NCI-H1105 treated with DMSO at 0.1 percent for 48 hours (cell line): ENCODE measurements at regions not wholly inside any gene's neighbourhood (a gene's known extent, or its start where the extent isn't known, plus 50 kb on each side); places are given as distances from the start of the nearest gene placed in this dataset.
"Not testable (repeated sequence)": the region's sequence is repeated elsewhere in the genome, so short reads cannot be mapped to it uniquely, and the experiment has no call there.

Experiments
- DNase-seq: peaks from one replicate; lab custom pipeline; 2025; lab: John Stamatoyannopoulos, UW

DNA sequence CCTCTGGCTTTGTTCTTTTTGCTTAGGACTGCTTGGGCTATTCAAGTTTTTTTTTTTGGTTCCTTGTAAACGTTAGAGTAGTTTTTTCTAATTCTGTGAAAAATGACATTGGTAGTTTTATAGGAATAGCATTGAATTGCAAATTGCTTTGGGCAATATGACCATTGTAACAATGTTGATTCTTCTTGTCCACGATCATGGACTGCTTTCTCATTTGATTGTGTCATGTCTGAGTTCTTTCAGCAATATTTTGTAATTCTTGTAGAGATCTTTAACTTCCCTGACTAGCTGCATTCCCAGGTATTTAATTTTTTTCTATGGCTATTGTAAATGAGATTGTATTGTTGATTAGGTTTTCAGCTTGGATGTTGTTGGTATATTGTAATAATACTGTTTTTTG is 286.2 kb upstream of the C1QTNF3 start:
- not testable (repeated sequence) for DNase-seq

DNA sequence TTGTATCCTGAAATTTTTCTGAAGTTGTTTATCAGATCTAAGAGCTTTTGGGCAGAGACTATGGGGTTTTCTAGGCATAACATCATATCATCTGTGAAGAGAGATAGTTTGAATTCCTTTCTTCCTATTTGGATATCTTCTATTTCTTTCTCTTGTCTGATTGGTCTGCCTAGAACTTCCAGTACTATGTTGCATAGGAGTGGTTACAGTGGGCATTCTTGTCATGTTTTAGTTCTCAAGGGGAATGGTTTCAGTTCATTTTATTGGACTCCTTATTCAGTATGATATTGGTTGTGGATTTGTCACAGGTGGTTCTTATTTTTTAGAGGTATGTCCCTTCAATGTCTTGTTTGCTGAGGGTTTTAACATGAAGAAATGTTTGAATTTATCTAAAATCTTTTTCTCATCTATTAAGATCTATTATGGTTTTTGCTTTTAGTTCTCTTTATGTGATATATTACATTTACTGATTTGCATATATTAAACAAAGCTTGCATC is 286.6 kb upstream of the C1QTNF3 start:
- not testable (repeated sequence) for DNase-seq

DNA sequence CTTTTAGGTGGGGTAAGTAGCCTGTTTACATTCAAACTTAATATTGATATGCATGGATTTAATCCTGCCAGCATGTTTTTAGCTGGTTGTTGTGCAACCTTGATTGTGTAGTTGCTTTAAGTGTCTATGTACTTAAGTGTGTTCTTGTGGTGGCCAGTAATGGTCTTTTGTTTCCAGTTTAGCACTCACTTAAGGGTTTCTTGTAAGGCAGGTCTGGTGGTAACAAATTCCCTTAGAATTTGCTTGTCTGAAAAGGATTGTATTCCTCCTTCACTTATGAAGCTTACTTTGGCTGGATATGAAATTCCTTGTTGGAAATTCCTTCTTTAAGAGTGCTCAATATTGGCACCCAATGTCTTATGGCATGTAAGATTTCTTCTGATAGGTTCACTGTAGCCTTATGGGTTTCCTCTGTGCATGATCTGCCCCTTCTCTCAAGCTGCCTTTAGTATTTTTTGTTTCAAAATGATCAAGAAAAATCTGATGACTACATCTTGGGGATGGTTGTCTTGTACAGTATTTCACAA is 289.0 kb upstream of the C1QTNF3 start:
- DNase-seq: not testable (repeated sequence)

DNA sequence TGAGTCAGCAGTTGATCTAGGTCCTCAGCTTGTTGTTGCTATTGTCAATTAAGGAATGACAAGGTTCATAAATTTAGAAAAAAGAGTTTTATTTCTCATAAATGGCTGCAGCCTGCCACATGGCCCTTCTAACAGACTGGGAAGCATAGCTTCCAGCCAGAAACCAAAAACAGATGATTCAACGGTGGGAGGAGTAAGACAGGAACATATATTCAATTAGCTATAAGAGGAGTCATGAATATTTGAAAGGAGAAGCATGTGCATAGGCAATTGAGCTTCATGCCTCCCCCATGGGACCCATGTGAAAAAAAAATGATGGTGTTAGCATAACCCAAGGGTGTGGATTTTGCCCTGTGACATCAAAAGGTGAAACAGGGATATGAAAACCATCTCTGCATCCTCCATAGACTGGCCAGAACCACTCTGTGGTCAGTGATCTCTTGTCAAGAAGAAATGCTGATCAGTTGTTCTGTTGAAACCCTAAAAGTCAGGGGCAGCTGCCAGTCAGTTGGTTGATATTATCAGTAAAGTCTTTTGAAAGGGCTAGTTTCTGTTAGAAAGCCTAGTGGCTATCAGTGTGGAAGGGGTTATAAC is 296.5 kb upstream of the C1QTNF3 start:
- not testable (repeated sequence) for DNase-seq

DNA sequence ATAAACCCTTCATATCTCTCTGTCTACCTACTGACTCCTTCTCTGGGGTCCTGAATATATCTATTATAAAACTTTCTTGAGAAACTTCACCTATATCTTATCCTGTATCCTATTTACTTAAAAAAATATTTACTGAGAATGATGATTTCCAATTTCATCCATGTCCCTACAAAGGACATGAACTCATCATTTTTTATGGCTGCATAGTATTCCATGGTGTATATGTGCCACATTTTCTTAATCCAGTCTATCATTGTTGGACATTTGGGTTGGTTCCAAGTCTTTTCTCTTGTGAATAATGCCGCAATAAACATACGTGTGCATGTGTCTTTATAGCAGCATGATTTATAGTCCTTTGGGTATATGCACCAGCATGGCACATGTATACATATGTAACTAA is 301.7 kb upstream of the RAI14 start:
- DNase-seq: not testable (repeated sequence)

DNA sequence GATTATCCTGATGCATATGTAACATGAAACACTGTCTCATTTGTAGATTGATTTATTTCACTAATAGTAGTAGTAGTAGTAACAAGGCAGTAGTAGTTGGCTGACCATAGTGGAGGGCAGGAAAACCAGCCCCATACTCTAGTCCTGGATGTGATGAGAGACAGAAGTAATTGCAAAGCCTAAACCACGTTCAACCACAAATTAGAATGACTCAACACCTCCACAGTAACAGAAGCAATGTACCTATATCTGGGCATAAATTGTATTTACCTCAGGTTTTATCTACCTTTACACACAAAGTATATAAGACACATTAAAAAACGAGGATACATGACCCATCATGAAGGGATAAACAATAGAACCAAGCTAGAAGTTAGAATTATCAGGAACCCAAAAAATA is 284.7 kb upstream of the RAI14 start:
- not testable (repeated sequence) for DNase-seq

DNA sequence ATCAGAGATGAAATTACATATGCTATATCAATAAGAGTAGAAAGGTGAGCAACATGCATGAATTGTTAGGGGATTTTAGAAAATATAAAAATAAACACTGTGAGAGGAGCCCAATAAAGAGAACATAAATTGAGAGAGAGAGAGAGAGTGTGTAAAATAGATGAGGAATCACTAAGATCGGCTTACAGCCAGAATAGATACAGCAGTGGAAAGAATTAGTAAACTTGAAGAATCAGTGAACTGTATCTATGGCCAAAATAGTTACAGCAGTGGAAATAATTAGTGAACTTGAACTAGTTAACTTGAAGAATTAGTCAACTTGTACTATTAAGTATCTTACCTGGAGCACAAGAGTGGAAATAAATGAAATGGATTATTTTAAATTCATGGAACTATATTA is 284.3 kb upstream of the RAI14 start:
- not testable (repeated sequence) for DNase-seq

DNA sequence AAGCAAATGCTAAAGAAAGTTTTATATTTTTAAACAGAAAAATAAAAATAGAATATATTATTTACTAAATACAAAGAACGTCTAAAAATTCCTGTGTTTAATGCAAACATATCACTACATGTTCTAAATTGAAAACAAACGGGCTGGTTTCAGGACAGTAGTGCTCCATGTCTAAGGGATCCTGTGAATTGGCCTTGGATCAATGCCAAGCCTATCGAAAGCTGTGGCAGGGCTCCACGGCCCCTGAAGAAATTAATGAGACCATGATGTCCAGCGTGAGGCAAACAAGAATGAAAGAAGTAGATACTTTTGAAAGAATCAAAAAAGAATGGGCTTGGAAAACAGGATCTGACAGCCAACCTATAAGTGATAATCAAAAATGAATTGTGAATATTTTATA is 283.4 kb upstream of the RAI14 start:
- peak; percentile 24 for DNase-seq

DNA sequence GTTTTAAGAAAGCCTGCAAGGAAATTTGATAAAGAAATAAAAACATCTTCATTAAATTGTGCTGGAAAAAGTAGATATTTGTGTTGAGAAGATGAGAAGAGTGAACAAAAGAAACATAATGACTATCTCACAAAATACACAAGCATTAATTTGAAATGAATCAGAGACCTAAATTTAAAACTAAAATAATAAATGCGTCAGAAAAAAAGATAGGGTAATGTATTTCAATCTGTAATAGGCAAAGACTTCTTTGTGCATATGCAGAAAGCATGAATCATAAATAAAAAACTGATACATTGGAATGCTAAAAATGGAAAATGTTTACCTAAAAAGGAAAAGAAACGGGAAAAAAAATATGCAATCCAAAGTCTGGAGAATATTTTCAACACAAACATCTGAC is 278.5 kb upstream of the RAI14 start:
- DNase-seq: not testable (repeated sequence)

DNA sequence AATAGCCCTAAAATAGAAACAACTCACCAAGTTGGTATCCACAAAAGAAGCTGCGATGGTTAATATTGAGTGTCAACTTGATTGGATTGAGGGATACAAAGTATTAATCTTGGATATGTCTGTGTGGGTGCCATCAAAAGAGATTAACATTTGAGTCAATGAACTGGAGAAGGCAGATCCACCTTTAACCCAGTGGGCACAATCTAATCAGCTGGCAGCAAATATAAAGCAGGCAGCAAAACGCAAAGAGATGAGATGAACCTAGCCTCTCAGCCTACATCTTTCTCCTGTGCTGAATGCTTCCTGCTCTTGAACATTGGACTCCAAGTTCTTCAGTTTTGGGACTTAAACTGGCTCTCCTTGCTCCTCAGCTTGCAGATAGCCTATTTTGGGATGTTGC is 277.6 kb upstream of the RAI14 start:
- not testable (repeated sequence) for DNase-seq

DNA sequence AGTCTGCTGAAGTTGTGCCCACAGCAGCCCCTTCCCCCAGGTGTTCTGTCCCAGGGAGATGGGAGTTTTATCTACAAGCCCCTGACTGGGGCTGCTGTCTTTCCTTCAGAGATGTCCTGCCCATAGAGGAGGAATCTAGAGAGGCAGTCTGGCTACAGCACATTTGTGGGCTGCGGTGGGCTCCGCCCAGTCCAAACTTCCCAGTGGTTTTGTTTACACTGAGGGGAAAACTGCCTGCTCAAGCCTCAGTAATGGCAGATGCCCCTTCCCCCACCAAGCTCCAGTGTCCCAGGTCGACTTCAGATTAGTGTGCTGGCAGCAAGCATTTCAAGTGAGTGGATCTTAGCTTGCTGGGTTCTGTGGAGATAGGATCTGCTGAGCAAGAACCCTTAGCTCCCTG is 267.4 kb upstream of the RAI14 start:
- DNase-seq: not testable (repeated sequence)

DNA sequence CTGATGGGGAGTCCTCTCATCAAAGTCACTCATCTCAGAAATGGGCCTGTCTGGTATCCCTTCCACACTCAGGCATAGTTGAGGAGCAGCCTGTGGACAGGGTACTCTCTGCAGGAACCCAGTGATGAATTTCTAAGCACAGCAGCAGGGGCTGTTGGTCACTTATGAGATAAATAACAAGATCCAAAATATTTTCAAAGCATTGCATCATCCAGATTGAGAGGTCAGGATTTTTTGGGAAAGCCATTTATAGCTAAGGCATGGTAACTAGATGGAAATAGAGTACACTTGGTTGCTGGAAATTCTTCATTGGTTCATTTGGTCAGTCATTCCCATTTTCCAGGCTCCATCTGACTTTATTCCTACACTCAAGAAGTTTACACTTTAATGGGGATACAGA is 246.8 kb upstream of the RAI14 start:
- DNase-seq: no peak

DNA sequence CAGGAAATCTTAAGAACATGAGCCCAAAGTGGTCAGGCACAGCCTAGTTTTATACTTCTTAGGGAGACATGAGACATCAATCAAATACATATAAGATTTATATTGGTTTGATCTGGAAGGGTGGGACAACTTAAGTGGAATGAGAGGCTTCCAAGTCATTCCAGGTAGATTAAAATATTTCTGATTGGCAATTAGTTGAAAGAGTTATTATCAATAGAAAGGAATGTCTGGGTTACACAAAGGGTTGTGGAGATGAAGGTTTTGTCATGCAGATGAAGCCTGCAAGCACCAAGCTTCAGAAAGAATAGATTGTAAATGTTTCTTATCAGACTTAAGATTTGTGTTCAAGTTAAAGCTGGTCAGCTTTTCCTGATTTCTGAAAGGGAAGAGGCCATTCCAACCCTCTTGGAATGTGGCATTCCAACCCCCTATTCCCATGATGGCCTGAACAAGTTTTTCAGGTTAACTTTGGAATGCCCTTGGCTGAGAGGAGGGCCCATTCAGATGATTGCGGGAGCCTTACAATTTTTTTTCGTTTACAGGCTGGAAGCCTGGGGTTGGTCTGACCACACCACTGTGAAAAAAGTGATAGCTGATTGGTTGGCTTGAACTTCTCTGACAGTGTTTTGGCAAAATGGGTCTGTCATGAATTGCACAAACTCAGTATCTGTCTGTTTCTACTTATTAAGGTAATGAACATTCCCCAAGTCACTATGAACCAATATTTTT is 245.6 kb upstream of the RAI14 start:
- no peak for DNase-seq

DNA sequence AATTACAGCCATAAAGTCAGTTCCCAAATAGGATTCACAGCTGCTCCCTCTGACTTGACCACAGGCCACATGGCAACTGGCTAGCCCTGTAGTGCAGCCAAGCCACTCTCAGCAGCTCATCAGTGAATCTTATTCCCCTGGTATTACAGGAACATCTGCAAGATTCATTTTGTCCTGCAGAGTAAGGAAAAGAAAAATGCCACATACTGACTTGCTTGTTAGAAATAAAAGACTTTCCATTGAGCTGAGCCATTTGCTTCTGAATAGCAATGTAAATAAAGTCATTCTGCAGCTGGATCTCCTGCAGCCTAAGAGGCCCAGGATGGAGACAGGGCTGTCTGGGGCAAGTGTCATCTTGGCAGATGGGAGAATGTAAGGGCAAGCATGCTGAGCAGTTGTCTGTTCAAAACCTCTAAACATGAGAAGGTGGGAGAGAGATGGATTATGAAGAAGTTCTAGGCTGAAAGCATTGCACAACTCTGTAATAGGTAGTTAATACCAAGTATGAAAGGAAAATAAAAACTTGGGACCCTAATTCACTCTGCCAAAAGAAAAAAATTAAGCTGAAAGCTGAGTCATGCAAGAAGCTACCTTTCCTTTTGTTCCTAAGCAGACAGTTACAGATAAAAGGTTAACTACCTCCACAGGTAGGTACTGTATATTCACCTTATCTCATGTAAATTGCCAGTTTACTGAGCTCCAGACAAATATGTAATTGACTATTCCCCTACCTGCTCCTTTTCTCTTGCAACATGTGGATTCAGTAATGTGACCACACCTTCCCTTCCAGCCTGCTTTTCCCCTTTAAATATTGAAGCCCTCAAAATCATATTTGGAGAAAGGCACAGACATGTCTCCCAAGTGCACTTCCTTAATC is 244.4 kb upstream of the RAI14 start:
- DNase-seq: no peak

DNA sequence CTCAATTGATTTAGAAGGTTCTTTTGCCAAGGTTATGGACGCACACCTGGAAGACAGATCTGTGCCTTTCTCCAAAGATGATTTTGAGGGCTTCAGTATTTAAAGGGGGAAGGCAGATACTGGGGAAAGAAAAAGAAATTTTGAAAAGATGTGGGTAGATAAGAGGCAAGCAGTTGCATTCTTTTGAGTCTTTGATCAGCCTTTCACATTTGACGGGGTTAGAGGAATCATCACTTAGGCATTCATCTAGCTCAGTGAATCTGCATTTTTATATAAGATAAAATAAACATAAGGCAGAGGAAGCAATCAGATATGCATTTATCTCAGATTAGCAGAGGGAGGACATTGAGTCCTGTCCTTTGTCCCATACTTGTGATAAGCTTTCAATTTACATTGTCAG is 243.4 kb upstream of the RAI14 start:
- no peak for DNase-seq

DNA sequence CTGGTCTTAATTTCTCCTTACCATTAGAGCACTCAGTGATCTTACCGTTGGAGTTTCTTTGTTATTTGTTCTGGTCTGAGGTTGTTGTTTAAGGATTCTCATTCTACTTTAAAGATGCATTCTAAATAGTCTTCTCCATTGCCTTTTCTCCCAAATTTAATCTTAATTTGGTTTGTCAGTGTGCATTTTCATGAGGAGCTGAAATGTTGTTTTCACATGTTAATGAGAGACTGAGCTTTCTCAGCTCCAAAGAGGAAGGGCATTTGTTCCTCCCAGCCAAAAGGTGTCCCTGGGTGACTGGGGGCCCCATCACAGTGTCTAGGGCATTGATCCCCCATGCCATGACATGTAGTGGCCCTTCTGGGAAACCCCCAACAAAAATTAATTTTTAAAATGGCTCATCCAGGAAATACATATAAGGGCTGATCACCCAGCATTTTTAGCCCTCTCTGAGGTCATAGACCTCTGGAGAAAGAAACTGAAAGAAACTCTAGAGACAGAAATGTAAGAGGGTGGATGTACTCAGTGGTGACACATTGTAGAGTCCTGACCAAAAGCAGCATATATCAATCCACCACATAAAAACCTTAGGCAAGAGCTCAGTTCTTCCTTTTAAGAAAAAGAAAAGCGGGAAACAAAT is 240.4 kb upstream of the RAI14 start:
- DNase-seq: no peak

DNA sequence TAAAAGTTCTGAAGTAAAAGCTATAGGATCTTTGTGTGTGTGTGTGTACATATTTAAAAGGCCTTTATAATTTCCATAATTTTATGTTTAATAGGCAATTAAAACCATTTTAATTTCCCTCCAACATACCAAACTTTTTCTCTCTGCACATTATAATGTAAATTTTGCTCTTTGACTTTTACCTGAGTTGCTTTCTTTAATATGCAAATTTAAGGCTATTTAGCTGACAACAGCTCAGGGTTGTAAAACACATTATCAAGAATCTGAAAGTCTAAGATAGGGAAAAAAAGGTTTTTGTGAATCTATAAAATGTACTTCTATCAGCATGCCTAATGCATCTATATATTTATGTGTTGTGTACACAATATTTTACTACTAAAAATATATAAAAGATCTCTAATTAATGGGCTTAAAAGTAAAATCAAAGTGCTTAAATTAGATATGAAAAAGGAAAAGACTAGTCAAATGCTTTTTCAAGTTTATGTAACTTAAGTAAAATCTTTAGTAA is 239.6 kb upstream of the RAI14 start:
- no peak for DNase-seq

DNA sequence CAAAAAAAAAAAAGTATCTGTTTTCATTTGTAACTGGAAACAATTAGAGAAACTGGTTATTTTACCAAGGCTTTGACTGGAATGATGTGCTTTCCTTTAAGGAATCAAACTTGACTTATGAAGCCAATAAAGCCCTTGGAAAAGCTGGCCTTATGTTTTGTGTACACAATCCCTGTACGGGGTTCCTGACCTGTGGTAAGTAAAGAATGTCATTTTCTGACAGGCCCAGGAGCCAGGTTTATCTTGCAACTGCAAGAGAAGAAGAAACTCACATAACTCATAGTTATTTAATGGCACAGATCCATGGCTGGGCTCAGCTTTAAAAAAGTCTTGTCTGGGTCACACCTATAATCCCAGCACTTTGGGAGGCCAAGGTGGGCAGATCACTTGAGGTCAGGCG is 235.9 kb upstream of the RAI14 start:
- DNase-seq: not testable (repeated sequence)

DNA sequence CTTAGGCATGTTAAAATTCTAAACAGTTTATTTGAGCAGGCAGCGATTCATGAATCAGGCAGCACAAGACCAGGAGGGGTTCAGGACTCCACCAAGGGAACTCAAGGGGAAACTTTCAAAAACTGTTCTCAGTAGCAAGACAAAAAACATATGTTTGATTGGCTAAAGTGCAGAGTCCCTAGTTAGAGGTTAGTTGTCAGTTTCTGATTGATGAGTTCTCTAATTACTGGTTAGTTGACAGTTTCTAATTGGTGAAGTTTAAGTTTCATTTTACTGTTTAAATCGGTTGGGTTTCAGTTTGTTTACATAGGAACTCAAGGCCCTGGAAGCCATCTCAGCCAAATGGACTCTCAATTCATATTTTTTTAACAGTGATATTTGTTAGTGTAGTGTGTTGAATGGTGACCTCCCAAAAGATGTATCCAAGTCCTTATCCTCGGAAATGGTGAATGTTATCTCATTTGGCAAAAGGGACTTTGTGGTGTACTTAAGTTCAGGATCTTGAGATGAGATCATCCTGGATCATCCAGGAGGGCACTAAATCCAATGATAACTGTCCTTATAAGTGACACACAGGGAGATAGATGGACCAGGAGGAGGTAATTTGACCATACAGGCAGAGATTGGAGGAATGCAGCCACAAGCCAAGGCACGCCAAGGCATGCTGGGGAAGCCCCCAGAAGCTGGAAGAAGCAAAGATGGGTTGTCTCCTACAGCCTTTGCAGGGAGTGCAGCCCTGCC is 219.2 kb upstream of the RAI14 start:
- DNase-seq: no peak

DNA sequence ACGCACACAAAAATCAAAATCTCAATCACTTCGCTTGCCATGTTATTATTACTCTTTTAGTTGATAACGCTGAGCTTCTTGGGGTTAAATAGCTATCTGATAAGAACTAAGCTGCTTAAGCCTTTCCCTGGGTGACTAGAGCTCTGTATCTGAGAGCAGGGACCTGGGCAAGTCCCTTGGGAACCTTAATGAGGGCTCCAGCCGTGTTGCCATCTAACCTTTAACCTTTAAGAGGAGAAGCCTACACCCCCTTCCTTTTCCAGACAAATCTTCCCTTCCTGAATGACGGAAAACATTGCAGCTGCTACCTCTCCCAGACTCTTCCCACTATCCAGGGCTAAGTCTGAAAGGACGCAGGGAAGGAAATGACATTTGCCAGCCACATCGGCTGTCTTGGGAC is 216.5 kb upstream of the RAI14 start:
- DNase-seq: no peak

DNA sequence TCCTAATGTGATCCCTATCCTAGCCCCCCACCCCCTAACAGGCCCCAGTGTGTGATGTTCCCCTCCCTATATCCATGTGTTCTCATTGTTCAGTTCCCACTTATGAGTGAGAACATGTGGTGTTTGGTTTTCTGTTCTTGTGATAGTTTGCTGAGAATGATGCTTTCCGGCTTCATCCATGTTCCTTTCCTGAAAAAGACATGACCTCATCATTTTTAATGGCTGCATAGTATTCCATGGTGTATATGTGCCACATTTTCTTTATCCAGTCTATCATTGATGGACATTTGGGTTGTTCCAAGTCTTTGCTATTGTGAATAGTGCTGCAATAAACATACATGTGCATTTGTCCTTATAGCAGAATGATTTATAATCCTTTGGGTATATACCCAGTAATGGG is 214.4 kb upstream of the RAI14 start:
- not testable (repeated sequence) for DNase-seq
